ENCODE measurements at regions not wholly inside any gene's neighbourhood (a gene's known extent, or its start where the extent isn't known, plus 50 kb on each side); places are given as distances from the start of the nearest gene placed in this dataset.
"Not testable (repeated sequence)": the region's sequence is repeated elsewhere in the genome, so short reads cannot be mapped to it uniquely, and the experiment has no call there.

GRCh38 chrX:4613651-4614050, 900.2 kb upstream of the PRKX start:
- TF ChIP-seq, protein P1, sequence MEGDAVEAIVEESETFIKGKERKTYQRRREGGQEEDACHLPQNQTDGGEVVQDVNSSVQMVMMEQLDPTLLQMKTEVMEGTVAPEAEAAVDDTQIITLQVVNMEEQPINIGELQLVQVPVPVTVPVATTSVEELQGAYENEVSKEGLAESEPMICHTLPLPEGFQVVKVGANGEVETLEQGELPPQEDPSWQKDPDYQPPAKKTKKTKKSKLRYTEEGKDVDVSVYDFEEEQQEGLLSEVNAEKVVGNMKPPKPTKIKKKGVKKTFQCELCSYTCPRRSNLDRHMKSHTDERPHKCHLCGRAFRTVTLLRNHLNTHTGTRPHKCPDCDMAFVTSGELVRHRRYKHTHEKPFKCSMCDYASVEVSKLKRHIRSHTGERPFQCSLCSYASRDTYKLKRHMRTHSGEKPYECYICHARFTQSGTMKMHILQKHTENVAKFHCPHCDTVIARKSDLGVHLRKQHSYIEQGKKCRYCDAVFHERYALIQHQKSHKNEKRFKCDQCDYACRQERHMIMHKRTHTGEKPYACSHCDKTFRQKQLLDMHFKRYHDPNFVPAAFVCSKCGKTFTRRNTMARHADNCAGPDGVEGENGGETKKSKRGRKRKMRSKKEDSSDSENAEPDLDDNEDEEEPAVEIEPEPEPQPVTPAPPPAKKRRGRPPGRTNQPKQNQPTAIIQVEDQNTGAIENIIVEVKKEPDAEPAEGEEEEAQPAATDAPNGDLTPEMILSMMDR (IDR thresholded peaks at IDR 0.05; ENCODE audit: poor library complexity, severe bottlenecking) = not testable (repeated sequence)
- not testable (repeated sequence) for TF ChIP-seq RAD21 (conservative IDR thresholded peaks at IDR 0.05)

All from neural cell (in vitro differentiated cells).